CMK (cell line): ENCODE measurements at regions not wholly inside any gene's neighbourhood (a gene's known extent, or its start where the extent isn't known, plus 50 kb on each side); places are given as distances from the start of the nearest gene placed in this dataset.
"Not testable (repeated sequence)": the region's sequence is repeated elsewhere in the genome, so short reads cannot be mapped to it uniquely, and the experiment has no call there.

ENCODE experiments used
- DNase-seq: peaks from one replicate; pipeline ENCODE4 v3.0.0-alpha.2; 2010; ENCODE audit warnings: low read depth

GRCh38 chr22:19599626-19600243 lies 75.5 kb upstream of the CLDN5 start:
- DNase-seq = no peak

GRCh38 chr22:19603346-19603745 lies 79.1 kb upstream of the CLDN5 start:
- not testable (repeated sequence) for DNase-seq

GRCh38 chr22:19603767-19604166 lies 79.6 kb upstream of the CLDN5 start:
- no peak for DNase-seq

GRCh38 chr22:19604711-19605268 lies 80.6 kb upstream of the CLDN5 start:
- DNase-seq = no peak

GRCh38 chr22:19605508-19606331 lies 81.5 kb upstream of the CLDN5 start:
- DNase-seq = no peak

GRCh38 chr22:19606332-19607191 lies 82.4 kb upstream of the CLDN5 start:
- DNase-seq = no peak

GRCh38 chr22:19607192-19608002 lies 83.2 kb upstream of the CLDN5 start:
- DNase-seq = no peak

- DNase-seq = no peak
Measured at GRCh38 chr22:19608003-19608690, 83.9 kb upstream of the CLDN5 start.

GRCh38 chr22:19609753-19610152 lies 85.5 kb upstream of the CLDN5 start:
- not testable (repeated sequence) for DNase-seq

GRCh38 chr22:19610518-19611253 lies 86.5 kb upstream of the CLDN5 start:
- DNase-seq = no peak

- no peak for DNase-seq
Measured at GRCh38 chr22:19611590-19611989, 87.4 kb upstream of the CLDN5 start.

- no peak for DNase-seq
Measured at GRCh38 chr22:19612866-19613572, 88.8 kb upstream of the CLDN5 start.

GRCh38 chr22:19614536-19614863 lies 90.3 kb upstream of the CLDN5 start:
- DNase-seq = no peak

- no peak for DNase-seq
Measured at GRCh38 chr22:19615001-19615461, 90.8 kb upstream of the CLDN5 start.

- no peak for DNase-seq
Measured at GRCh38 chr22:19615867-19616581, 91.8 kb upstream of the CLDN5 start.

- no peak for DNase-seq
Measured at GRCh38 chr22:19619144-19620009, 94.9 kb upstream of the SEPTIN5 start.

GRCh38 chr22:19620742-19621371 lies 93.4 kb upstream of the SEPTIN5 start:
- DNase-seq = no peak
